Uterus (tissue), 2 donors: ENCODE measurements at regions not wholly inside any gene's neighbourhood (a gene's known extent, or its start where the extent isn't known, plus 50 kb on each side); places are given as distances from the start of the nearest gene placed in this dataset.

ENCODE experiments used
- CTCF ChIP-seq, 4 experiments: fragments of 200-600 bp in 2 of 4; fragments of 450-650 bp in 2 of 4; sonication (generic) in 2 of 4; IDR thresholded peaks; one replicate each; pipeline ENCODE4 v1.5.1; 2016 to 2019; ENCODE audit warnings: antibody characterized with exemption in 4 of 4, mild to moderate bottlenecking in 2 of 4, moderate library complexity in 1 of 4
- POLR2A ChIP-seq, 2 donors: fragments of 450-650 bp; IDR thresholded peaks; one replicate each; pipeline ENCODE4 v1.6.1; 2016; ENCODE audit warnings: antibody characterized with exemption in 2 of 2, mild to moderate bottlenecking in 1 of 2, moderate library complexity in 1 of 2

- TF ChIP-seq POLR2A (IDR thresholded peaks at IDR 0.05): no peak
- no peak for TF ChIP-seq CTCF (IDR thresholded peaks at IDR 0.05)
These were observed 491.3 kb upstream of the AGTR1 start for GRCh38 chr3:148206446-148206845.
